GM19193 (cell line): ENCODE measurements at regions not wholly inside any gene's neighbourhood (a gene's known extent, or its start where the extent isn't known, plus 50 kb on each side); places are given as distances from the start of the nearest gene placed in this dataset.

Experiments used
- POLR2A ChIP-seq: IDR thresholded peaks from 4 replicates; pipeline ENCODE4 v1.6.1; 2011; ENCODE audit not compliant: insufficient read depth, insufficient read length; ENCODE audit errors: extremely low read depth

DNA sequence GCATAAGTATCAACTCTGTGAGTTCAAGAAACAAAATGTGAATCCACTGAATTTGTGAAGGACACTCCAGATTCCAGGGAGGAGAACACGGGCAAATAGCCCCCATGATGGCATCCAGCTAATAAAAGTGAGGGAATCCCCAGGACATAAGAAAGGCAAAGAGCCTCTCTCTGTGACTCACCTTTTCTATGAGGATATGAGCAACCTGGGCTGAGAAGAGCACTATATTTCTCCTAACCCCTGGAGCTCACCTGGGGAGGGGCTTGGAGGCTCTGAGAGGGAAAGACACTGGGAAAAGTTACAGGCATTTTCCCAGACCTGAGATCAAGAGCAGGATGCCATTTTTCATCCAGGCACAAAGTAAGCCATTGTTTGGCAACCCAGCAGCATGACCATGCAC, 1298.8 kb downstream of the PLA2G4A start:
- TF ChIP-seq POLR2A, result no peak

DNA sequence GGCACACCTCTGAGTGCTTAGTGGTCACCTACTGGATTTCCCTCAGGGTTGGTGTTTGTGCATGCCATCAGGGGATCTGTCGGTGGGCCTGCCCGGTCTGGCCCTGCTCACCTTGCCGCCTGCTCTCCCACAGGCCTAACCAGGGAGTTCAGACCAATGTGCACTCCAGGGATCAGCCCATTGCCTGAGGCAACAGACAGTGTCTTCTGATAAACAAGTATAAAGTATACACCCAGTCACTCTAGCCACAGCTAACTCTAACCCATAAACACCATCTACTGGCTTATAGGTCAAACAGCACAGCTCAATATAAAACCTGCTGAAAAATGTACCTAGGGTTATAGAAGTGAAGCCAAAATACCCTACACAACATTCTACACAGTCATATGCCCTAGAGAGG, 1300.0 kb downstream of the PLA2G4A start:
- TF ChIP-seq POLR2A, result no peak

DNA sequence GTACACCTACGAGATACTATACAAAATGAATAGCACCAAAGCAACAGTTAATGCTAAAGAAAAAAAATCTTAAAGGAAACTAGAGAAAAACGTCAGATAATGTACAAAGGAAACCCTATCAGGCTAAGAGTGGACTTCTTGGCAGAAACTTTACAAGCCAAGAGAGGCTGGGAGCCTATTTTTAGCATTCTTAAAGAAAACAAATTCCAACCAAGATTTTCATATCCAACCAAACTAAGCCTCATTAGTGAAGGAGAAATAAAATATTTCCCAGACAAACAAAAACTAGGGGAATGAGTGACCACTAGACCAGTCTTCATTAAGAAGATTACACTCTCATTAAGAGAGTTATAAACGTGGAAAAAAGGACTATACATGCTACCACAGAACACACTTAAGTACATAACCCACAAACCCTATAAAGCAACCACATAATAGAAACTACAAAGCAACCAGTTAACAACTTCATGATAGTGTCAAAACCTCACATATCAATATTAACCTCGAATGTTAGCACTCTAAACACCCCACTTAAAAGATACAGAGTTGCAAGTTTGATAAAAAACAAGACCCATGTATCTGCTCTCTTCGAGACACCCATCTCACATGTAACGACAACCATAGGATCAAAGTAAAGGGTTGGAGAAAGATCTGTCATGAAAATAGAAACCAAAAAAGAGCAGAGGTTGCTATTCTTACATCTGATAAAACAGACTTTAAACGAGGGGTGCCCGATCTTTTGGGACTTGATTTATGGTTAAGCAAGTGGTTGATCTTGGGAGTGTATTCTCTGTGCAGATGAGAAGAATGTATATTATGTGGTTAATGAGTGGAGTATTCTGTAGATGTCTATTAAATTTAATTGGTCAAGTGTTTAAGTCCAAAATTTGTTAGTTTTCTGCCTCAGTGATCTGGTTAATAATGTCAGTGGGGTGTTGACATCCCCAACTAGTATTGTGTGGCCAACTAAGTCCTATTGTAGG, 1301.4 kb downstream of the PLA2G4A start:
- TF ChIP-seq POLR2A, result no peak

GRCh38 chr1:188137221-188137620, 1308.5 kb downstream of the PLA2G4A start:
- TF ChIP-seq POLR2A, result no peak

GRCh38 chr1:188140958-188141357, 1312.2 kb downstream of the PLA2G4A start:
- TF ChIP-seq POLR2A, result no peak

DNA sequence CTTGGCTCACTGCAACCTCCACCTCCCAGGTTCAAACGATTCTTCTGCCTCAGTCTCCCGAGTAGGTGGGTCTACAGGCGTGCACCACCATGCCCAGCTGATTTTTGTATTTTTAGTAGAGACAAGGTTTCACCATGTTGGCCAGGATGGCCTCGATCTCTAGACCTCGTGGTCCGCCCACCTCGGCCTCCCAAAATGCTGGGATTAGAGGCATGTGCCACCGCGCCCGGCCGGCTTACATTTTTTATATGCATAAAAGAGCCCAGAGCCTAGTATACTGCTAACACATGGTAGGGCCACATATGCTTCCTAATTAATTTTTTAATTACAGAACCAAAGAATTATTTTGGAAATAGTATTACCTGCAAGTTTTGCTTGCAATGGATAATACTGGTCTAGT, 1325.4 kb downstream of the PLA2G4A start:
- no peak for TF ChIP-seq POLR2A

DNA sequence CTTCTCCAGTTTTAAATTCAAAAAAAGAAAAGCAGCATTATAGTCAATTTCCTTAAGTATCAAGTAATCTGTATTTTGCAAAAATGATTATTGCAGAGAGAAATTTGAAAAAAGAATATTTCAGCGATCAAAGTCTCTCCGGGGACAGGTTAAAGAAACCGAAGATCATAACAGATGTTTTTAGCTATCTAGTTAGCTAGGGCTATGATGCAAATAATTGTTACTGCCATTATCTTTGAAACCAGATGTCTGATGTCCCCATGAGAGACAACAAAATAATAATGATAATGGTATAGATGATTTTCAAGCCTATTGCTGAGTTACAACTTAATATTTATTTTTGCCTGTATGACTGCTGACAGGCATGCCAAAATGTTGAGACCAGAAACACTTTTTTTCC, 1326.0 kb downstream of the PLA2G4A start:
- no peak for TF ChIP-seq POLR2A

- no peak for TF ChIP-seq POLR2A
These were observed 1326.5 kb downstream of the PLA2G4A start for GRCh38 chr1:188155261-188155660.

- TF ChIP-seq POLR2A, result no peak
These were observed 1335.7 kb downstream of the PLA2G4A start for GRCh38 chr1:188164459-188164858.

DNA sequence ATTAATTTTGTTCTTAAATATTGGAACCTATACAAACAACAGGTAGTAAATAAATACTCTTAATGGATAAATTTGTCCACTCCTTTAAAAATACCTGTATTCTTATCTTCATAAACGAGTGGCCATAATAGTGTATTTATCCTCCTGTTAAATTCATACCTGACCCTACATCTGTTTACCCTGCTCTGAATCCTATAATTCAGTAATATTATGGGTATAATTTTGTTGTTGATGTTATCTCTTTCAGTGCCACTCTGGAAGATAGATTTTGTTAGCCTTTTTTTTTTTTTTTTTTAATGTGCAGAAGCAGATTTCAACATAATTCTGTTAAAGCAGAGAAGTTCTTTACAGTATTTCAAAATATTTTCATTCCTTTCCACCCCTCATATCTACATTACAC, 1337.9 kb downstream of the PLA2G4A start:
- no peak for TF ChIP-seq POLR2A

DNA sequence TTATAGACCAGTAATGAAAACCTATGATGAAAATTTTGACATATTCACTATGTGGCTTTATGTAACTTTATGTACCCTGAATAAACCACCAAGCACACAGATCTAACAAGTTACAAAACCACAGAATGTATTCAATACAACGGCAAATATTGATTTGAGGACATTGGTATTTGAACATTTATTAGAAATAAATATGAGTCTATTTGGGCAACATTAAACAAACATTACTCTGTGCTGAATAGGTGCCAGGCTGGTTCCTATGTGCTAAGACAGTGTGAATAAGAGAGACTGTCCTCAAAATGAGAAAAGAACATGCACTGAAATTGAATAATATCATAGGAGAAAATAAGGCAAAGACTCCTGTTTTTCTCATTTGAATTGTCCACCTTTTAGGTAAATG, 1341.2 kb downstream of the PLA2G4A start:
- TF ChIP-seq POLR2A, result no peak

DNA sequence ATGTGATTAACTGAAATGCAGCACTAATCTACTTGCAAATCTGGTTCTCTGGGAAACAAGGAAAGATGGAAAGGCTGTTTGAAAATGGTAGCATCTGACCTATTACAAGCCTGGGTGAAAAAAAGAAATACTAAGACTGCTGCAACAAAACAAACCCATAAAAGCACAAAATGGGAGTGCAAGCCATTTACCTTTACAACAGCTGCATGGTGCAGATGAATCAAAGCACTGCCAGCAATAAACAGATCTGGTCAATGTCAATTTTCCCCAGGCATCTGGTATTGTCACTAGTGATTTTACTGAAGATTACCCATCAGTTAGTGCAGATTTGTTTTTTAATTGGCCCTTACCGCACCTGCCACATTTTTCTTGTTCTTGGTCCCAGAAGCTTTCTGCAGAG, 1341.7 kb downstream of the PLA2G4A start:
- TF ChIP-seq POLR2A, result no peak

- TF ChIP-seq POLR2A, result no peak
These were observed 1342.2 kb downstream of the PLA2G4A start for GRCh38 chr1:188170935-188171334.

DNA sequence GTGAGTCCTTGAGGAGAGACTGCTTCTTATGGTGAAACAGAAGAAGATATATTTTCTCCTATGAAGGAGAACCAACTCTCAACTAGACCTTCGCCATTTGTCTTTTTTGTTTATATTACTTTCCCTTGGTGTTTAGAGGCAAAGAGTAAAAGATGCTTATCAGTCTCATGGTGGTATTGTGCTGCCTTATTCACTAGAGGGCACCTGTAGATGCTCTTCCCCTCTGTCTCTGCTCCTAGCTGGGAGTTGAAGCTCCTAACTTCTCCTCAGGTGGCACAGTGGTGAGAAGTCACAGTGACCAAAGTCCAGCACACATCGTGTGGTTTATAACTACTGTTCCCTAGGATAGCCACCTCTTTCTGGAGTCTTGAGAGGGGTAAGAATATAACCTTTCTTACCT, 1359.6 kb downstream of the PLA2G4A start:
- TF ChIP-seq POLR2A, result no peak

- no peak for TF ChIP-seq POLR2A
These were observed 1366.2 kb downstream of the PLA2G4A start for GRCh38 chr1:188194916-188195315.

- TF ChIP-seq POLR2A, result no peak
These were observed 1389.5 kb downstream of the PLA2G4A start for GRCh38 chr1:188218289-188218688.
